CD4-positive, alpha-beta T cell (primary cell): ENCODE measurements at regions not wholly inside any gene's neighbourhood (a gene's known extent, or its start where the extent isn't known, plus 50 kb on each side); places are given as distances from the start of the nearest gene placed in this dataset.

Source experiments
- ATAC-seq: fragments of 200-7000 bp; cut with Tn5 transposase; one replicate; pipeline ENCODE4 v1.10.0; 2022; ENCODE audit warnings: mild to moderate bottlenecking; ENCODE audit not compliant: poor library complexity
- CTCF ChIA-PET: fragments of 350-600 bp; sonication (Branson Sonifier 250); formaldehyde crosslinking; loops from one replicate; lab custom pipeline; 2021; ENCODE audit warnings: antibody characterized with exemption, inconsistent platforms; lab: Charles Lee
- POLR2A ChIA-PET: fragments of 350-600 bp; sonication (Branson Sonifier 250); formaldehyde crosslinking; loops from one replicate; lab custom pipeline; 2021; ENCODE audit warnings: antibody characterized with exemption, inconsistent platforms; lab: Charles Lee
- DNase-seq, 14 experiments: peaks; one replicate each; pipeline ENCODE4 v3.0.0-alpha.2; 2013 to 2020; ENCODE audit warnings: mixed read lengths in 2 of 14
- H3K27ac ChIP-seq, 2 donors: one replicate each; pipeline versions ENCODE4 v1.5.1 to v1.7.0; 2013; ENCODE audit warnings: low read length in 2 of 2, low read depth in 1 of 2, mild to moderate bottlenecking in 1 of 2
- H3K27me3 ChIP-seq, 2 experiments: 1 replicate in 1 of 2; 2 replicates in 1 of 2; pipeline versions ENCODE4 v1.6.1 to v1.7.0; 2013; ENCODE audit warnings: low read length in 2 of 2, control low read depth in 1 of 2, mild to moderate bottlenecking in 1 of 2, moderate library complexity in 1 of 2; ENCODE audit not compliant: insufficient read depth in 2 of 2, control insufficient read depth in 1 of 2
- H3K36me3 ChIP-seq: one replicate; pipeline ENCODE4 v1.6.1; 2013; ENCODE audit warnings: low read length, control low read depth; ENCODE audit not compliant: insufficient read depth
- H3K4me1 ChIP-seq: one replicate; pipeline ENCODE4 v1.6.1; 2013; ENCODE audit warnings: low read length, control low read depth; ENCODE audit not compliant: insufficient read depth
- H3K4me3 ChIP-seq: one replicate; pipeline ENCODE4 v1.5.1; 2013; ENCODE audit warnings: mild to moderate bottlenecking, low read length, moderate library complexity
- H3K9me3 ChIP-seq, 2 experiments: 1 replicate in 1 of 2; 2 replicates in 1 of 2; pipeline versions ENCODE4 v1.6.1 to v1.7.0; 2013; ENCODE audit warnings: low read length in 2 of 2, mild to moderate bottlenecking in 2 of 2, control low read depth in 1 of 2, moderate library complexity in 1 of 2; ENCODE audit not compliant: control insufficient read depth in 1 of 2, insufficient read depth in 1 of 2
- H3K27ac Mint-ChIP-seq: one replicate; pipeline ENCODE4 v1.8.0; 2020; ENCODE audit warnings: mixed read lengths
- H3K27me3 Mint-ChIP-seq: one replicate; pipeline ENCODE4 v1.8.0; 2021; ENCODE audit warnings: mixed read lengths
- H3K36me3 Mint-ChIP-seq: one replicate; pipeline ENCODE4 v1.8.0; 2021; ENCODE audit warnings: low read depth, mixed read lengths
- H3K4me1 Mint-ChIP-seq: one replicate; pipeline ENCODE4 v1.8.0; 2021; ENCODE audit warnings: low read depth, mixed read lengths
- H3K4me3 Mint-ChIP-seq: one replicate; pipeline ENCODE4 v1.8.0; 2020; ENCODE audit warnings: mild to moderate bottlenecking, mixed read lengths
- H3K9me3 Mint-ChIP-seq: one replicate; pipeline ENCODE4 v1.8.0; 2020; ENCODE audit warnings: mixed read lengths
- intact Hi-C, 2 experiments: fragments of 100-400 bp; cut with DNase I in 1 of 2; cut with micrococcal nuclease in 1 of 2; formaldehyde crosslinking; loops; one replicate each; pipeline versions ENCODE4 v1.15.1 to v1.9.0; 2023 to 2025; cut with DNase I, micrococcal nuclease
- TF ChIP-seq, protein P1 (sequence below): fragments of 200-600 bp; IDR thresholded peaks from one replicate; pipeline ENCODE4 v1.8.0; 2022; ENCODE audit warnings: antibody characterized with exemption, mild to moderate bottlenecking

- ChIA-PET CTCF (no interaction called here), POLR2A (no interaction called here)
- Mint-ChIP-seq H3K27me3 (no peaks in the 10 kb centered on the region), H3K4me3 (no peak overlapping the region), H3K9me3 (no peaks in the 10 kb centered on the region), H3K36me3 (no peaks in the 10 kb centered on the region), H3K27ac (no peak overlapping the region), H3K4me1 (no peaks in the 10 kb centered on the region)
- Histone ChIP-seq H3K4me3 (no peak overlapping the region), H3K27ac (no peak overlapping the region), H3K36me3 (no peaks in the 10 kb centered on the region), H3K4me1 (no peaks in the 10 kb centered on the region), H3K9me3 (no peaks in the 10 kb centered on the region), H3K27me3 (no peaks in the 10 kb centered on the region)
- DNase-seq, result no peak
- intact Hi-C loops, result no loop called here
- TF ChIP-seq, protein P1, sequence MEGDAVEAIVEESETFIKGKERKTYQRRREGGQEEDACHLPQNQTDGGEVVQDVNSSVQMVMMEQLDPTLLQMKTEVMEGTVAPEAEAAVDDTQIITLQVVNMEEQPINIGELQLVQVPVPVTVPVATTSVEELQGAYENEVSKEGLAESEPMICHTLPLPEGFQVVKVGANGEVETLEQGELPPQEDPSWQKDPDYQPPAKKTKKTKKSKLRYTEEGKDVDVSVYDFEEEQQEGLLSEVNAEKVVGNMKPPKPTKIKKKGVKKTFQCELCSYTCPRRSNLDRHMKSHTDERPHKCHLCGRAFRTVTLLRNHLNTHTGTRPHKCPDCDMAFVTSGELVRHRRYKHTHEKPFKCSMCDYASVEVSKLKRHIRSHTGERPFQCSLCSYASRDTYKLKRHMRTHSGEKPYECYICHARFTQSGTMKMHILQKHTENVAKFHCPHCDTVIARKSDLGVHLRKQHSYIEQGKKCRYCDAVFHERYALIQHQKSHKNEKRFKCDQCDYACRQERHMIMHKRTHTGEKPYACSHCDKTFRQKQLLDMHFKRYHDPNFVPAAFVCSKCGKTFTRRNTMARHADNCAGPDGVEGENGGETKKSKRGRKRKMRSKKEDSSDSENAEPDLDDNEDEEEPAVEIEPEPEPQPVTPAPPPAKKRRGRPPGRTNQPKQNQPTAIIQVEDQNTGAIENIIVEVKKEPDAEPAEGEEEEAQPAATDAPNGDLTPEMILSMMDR, result no peak
- ATAC-seq, result no peak
Measured at GRCh38 chr4:44845993-44846392, 119.6 kb upstream of the GNPDA2 start.

- no peaks in the 10 kb centered on the region for H3K27me3 ChIP-seq
- ChIA-PET POLR2A (no interaction called here), CTCF (no interaction called here)
- no peak overlapping the region for H3K4me3 ChIP-seq
- H3K4me1 ChIP-seq, result no peaks in the 10 kb centered on the region
- no peaks in the 10 kb centered on the region for H3K9me3 ChIP-seq
- no peaks in the 10 kb centered on the region for H3K36me3 ChIP-seq
- H3K27ac Mint-ChIP-seq, result no peak overlapping the region
- H3K4me1 Mint-ChIP-seq, result no peaks in the 10 kb centered on the region
- H3K36me3 Mint-ChIP-seq, result no peaks in the 10 kb centered on the region
- no peak for ATAC-seq
- TF ChIP-seq, protein P1, result no peak
- intact Hi-C loops, result no loop called here
- H3K9me3 Mint-ChIP-seq, result no peaks in the 10 kb centered on the region
- no peak for DNase-seq
- no peak overlapping the region for H3K4me3 Mint-ChIP-seq
- H3K27me3 Mint-ChIP-seq, result no peaks in the 10 kb centered on the region
- no peak overlapping the region for H3K27ac ChIP-seq
Measured at GRCh38 chr4:44845309-44845708, 119.0 kb upstream of the GNPDA2 start.

GRCh38 chr4:44842531-44842930, 116.2 kb upstream of the GNPDA2 start:
- H3K4me3 Mint-ChIP-seq, result no peak overlapping the region
- H3K9me3 Mint-ChIP-seq, result no peaks in the 10 kb centered on the region
- no peaks in the 10 kb centered on the region for H3K4me1 Mint-ChIP-seq
- no peaks in the 10 kb centered on the region for H3K27me3 ChIP-seq
- H3K27ac Mint-ChIP-seq, result no peak overlapping the region
- intact Hi-C loops, result no loop called here
- no peaks in the 10 kb centered on the region for H3K4me1 ChIP-seq
- DNase-seq, result no peak
- H3K4me3 ChIP-seq, result no peak overlapping the region
- no peaks in the 10 kb centered on the region for H3K36me3 ChIP-seq
- POLR2A ChIA-PET, result no interaction called here
- TF ChIP-seq, protein P1, result no peak
- H3K36me3 Mint-ChIP-seq, result no peaks in the 10 kb centered on the region
- no peaks in the 10 kb centered on the region for H3K27me3 Mint-ChIP-seq
- CTCF ChIA-PET, result no interaction called here
- H3K9me3 ChIP-seq, result no peaks in the 10 kb centered on the region
- ATAC-seq, result no peak
- no peak overlapping the region for H3K27ac ChIP-seq
